DOHH2 (cell line): ENCODE measurements at regions not wholly inside any gene's neighbourhood (a gene's known extent, or its start where the extent isn't known, plus 50 kb on each side); places are given as distances from the start of the nearest gene placed in this dataset.

Experiments used
- H3F3A ChIP-seq: fragments of 200-600 bp; sonication (generic), shearing (Covaris generic); 2 replicates; pipeline ENCODE4 v1.6.0; 2016; ENCODE audit warnings: antibody characterized with exemption, mild to moderate bottlenecking; ENCODE audit not compliant: control insufficient read depth, insufficient read depth
- H3K27ac ChIP-seq: fragments of 200-600 bp; sonication (generic); 2 replicates; pipeline ENCODE4 v1.5.1; 2014; ENCODE audit warnings: low read depth, mild to moderate bottlenecking, low read length, moderate library complexity
- H3K27me3 ChIP-seq: fragments of 200-600 bp; sonication (generic); 2 replicates; pipeline ENCODE4 v1.6.1; 2014; ENCODE audit warnings: mild to moderate bottlenecking, low read length, mixed read lengths; ENCODE audit not compliant: control insufficient read depth
- H3K36me3 ChIP-seq: fragments of 200-600 bp; sonication (generic); 2 replicates; pipeline ENCODE4 v1.6.1; 2014; ENCODE audit warnings: mild to moderate bottlenecking, low read length, moderate library complexity, mixed read lengths; ENCODE audit not compliant: control insufficient read depth
- H3K4me1 ChIP-seq: fragments of 200-600 bp; sonication (generic); 2 replicates; pipeline ENCODE4 v1.6.1; 2014; ENCODE audit warnings: mild to moderate bottlenecking, low read length, mixed read lengths; ENCODE audit not compliant: control insufficient read depth
- H3K4me2 ChIP-seq: fragments of 200-600 bp; sonication (generic); 2 replicates; pipeline ENCODE4 v1.6.0; 2014; ENCODE audit warnings: mild to moderate bottlenecking, low read length, moderate library complexity
- H3K4me3 ChIP-seq: fragments of 200-600 bp; sonication (generic); 2 replicates; pipeline ENCODE4 v1.5.1; 2014; ENCODE audit warnings: mild to moderate bottlenecking, low read length, mixed read lengths
- H3K79me2 ChIP-seq: fragments of 200-600 bp; sonication (generic); 2 replicates; pipeline ENCODE4 v1.6.1; 2014; ENCODE audit warnings: mild to moderate bottlenecking, low read length, mixed read lengths; ENCODE audit not compliant: control insufficient read depth
- H3K9me2 ChIP-seq: fragments of 200-600 bp; sonication (generic); replicated peaks from 2 replicates; pipeline ENCODE4 v1.6.1; 2014; ENCODE audit warnings: mild to moderate bottlenecking, low read length, mixed read lengths; ENCODE audit not compliant: control insufficient read depth
- H3K9me3 ChIP-seq: fragments of 200-600 bp; sonication (generic); 2 replicates; pipeline ENCODE4 v1.6.1; 2014; ENCODE audit warnings: antibody characterized with exemption, low read length, mixed read lengths; ENCODE audit not compliant: control insufficient read depth, insufficient read depth
- H4K20me1 ChIP-seq: fragments of 200-600 bp; sonication (generic); 2 replicates; pipeline ENCODE4 v1.6.0; 2014; ENCODE audit warnings: low read depth, mild to moderate bottlenecking, antibody characterized with exemption, low read length, moderate library complexity; ENCODE audit not compliant: control insufficient read depth, insufficient read depth
- EZH2phosphoT487 ChIP-seq: fragments of 200-600 bp; sonication (generic); IDR thresholded peaks from 2 replicates; pipeline ENCODE4 v1.6.1; 2017; ENCODE audit warnings: borderline replicate concordance, mild to moderate bottlenecking, antibody characterized with exemption, low read length, moderate library complexity, mixed read lengths
- TF ChIP-seq, protein P1 (sequence below): fragments of 200-600 bp; sonication (generic); IDR thresholded peaks from one replicate; pipeline ENCODE4 v1.5.1; 2014; ENCODE audit warnings: antibody characterized with exemption, mild to moderate bottlenecking, low read depth, low read length; ENCODE audit not compliant: poor library complexity, severe bottlenecking

DNA sequence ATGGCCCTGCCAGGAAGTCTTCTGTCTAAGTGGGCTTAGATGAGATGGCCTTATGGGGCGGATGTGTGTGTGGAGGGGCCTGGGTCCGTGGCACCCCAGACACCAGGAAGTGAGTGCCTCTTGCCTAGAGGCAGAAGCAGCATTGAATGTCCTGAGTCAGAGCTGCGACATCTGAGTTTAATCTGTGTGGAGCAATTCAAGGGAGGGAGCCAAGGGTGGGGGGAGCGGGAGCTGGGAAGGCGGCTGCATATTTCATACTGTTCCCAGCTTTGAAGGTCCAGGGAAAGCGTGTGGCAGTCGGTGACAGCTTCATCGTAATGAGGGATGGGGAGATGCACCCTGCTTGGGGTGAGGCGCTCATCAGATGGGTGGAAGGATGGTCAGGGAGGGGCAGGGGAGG, 73.5 kb upstream of the THY1 start:
- peaks cover 8% of the 10 kb centered on the region; the same call in 1 of the 2 replicates for H3K27me3 ChIP-seq
- H3K4me1 ChIP-seq = no peaks in the 10 kb centered on the region
- H3K79me2 ChIP-seq = no peaks in the 10 kb centered on the region
- H3K27ac ChIP-seq = no peak overlapping the region
- H3K4me2 ChIP-seq = no peak overlapping the region
- H3K4me3 ChIP-seq = no peak overlapping the region
- TF ChIP-seq, protein P1, sequence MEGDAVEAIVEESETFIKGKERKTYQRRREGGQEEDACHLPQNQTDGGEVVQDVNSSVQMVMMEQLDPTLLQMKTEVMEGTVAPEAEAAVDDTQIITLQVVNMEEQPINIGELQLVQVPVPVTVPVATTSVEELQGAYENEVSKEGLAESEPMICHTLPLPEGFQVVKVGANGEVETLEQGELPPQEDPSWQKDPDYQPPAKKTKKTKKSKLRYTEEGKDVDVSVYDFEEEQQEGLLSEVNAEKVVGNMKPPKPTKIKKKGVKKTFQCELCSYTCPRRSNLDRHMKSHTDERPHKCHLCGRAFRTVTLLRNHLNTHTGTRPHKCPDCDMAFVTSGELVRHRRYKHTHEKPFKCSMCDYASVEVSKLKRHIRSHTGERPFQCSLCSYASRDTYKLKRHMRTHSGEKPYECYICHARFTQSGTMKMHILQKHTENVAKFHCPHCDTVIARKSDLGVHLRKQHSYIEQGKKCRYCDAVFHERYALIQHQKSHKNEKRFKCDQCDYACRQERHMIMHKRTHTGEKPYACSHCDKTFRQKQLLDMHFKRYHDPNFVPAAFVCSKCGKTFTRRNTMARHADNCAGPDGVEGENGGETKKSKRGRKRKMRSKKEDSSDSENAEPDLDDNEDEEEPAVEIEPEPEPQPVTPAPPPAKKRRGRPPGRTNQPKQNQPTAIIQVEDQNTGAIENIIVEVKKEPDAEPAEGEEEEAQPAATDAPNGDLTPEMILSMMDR = no peak
- TF ChIP-seq EZH2phosphoT487 = no peak
- no peaks in the 10 kb centered on the region for H3K9me2 ChIP-seq
- H3F3A ChIP-seq = no peaks in the 10 kb centered on the region
- no peaks in the 10 kb centered on the region for H3K9me3 ChIP-seq
- H3K36me3 ChIP-seq = no peaks in the 10 kb centered on the region
- H4K20me1 ChIP-seq = no peaks in the 10 kb centered on the region

- Histone ChIP-seq H3F3A (no peaks in the 10 kb centered on the region), H3K36me3 (no peaks in the 10 kb centered on the region), H3K9me2 (no peaks in the 10 kb centered on the region), H3K9me3 (no peaks in the 10 kb centered on the region), H3K79me2 (no peaks in the 10 kb centered on the region), H3K4me1 (peaks cover 3% of the 10 kb centered on the region; the same call in 1 of the 2 replicates), H3K27me3 (peaks cover 3% of the 10 kb centered on the region; the same call in 1 of the 2 replicates), H3K4me3 (no peak overlapping the region), H3K4me2 (no peak overlapping the region), H3K27ac (no peak overlapping the region), H4K20me1 (no peaks in the 10 kb centered on the region)
- no peak for TF ChIP-seq EZH2phosphoT487
- TF ChIP-seq, protein P1 = no peak
These were observed 70.7 kb upstream of the THY1 start for GRCh38 chr11:119493712-119494111.

GRCh38 chr11:119491753-119492510, 69.0 kb upstream of the THY1 start:
- no peaks in the 10 kb centered on the region for H3K9me3 ChIP-seq
- H3K4me3 ChIP-seq = no peak overlapping the region
- no peaks in the 10 kb centered on the region for H3K9me2 ChIP-seq
- no peak overlapping the region for H3K4me2 ChIP-seq
- H4K20me1 ChIP-seq = no peaks in the 10 kb centered on the region
- peaks cover 3% of the 10 kb centered on the region; the same call in 1 of the 2 replicates for H3K27me3 ChIP-seq
- H3K4me1 ChIP-seq = peaks cover 3% of the 10 kb centered on the region; the same call in 1 of the 2 replicates
- no peaks in the 10 kb centered on the region for H3F3A ChIP-seq
- H3K79me2 ChIP-seq = no peaks in the 10 kb centered on the region
- no peaks in the 10 kb centered on the region for H3K36me3 ChIP-seq
- H3K27ac ChIP-seq = no peak overlapping the region
- TF ChIP-seq, protein P1 = peak; percentile 24
- no peak for TF ChIP-seq EZH2phosphoT487
